ENCODE measurements at regions not wholly inside any gene's neighbourhood (a gene's known extent, or its start where the extent isn't known, plus 50 kb on each side); places are given as distances from the start of the nearest gene placed in this dataset.

DNA sequence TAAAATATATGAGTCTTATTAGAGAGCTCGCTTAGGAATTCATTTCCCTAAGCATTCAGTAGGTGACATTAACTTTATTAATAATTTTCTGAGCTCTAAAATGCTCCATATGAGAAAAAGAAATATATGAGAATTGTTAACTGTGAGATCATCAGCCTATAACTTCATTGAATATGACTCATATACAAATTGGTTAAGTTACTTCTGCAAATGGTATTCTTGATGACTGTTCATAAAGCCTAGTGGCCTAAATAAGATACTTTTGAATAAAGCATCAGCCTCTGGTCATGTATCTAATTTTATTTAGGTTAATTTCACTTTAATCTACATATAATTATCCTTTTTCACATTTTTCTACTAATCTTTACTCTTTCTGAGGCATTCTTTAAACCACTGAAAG lies 710.2 kb upstream of the ACO1 start:
- no peak overlapping the region for H3K4me3 ChIP-seq
- ATAC-seq (no peak), DNase-seq (no peak)
- H3K9me3 ChIP-seq, result no peaks in the 10 kb centered on the region
- TF ChIP-seq POLR2A (IDR thresholded peaks at IDR 0.05) (no peak), CTCF (IDR thresholded peaks at IDR 0.05) (no peak)
- no peaks in the 10 kb centered on the region for H3K27me3 ChIP-seq
- 67% methylated on average over 1 of the region's 1 CpG for whole genome bisulfite sequencing (ENCODE audit: insufficient coverage, low coverage, low lambda C conversion rate, missing lambda C conversion rate)
- no peaks in the 10 kb centered on the region for H3K36me3 ChIP-seq
- intact Hi-C loops (cut with DNase I), result no loop called here
- H3K27ac ChIP-seq, result no peak overlapping the region
- H3K4me1 ChIP-seq, result no peaks in the 10 kb centered on the region

- TF ChIP-seq CTCF (IDR thresholded peaks at IDR 0.05), result no peak
- TF ChIP-seq POLR2A (IDR thresholded peaks at IDR 0.05), result no peak
- Histone ChIP-seq H3K27ac (no peak overlapping the region), H3K36me3 (no peaks in the 10 kb centered on the region), H3K9me3 (no peaks in the 10 kb centered on the region), H3K4me3 (no peak overlapping the region), H3K27me3 (no peaks in the 10 kb centered on the region), H3K4me1 (no peaks in the 10 kb centered on the region)
- WGBS (ENCODE audit: insufficient coverage, low coverage, low lambda C conversion rate, missing lambda C conversion rate), result 38% methylated on average over 2 of the region's 2 CpGs
- no peak for ATAC-seq
- intact Hi-C loops (cut with DNase I), result no loop called here
- DNase-seq, result no peak
Observed at GRCh38 chr9:31677415-31677814, 707.0 kb upstream of the ACO1 start.

GRCh38 chr9:31677877-31678276 lies 706.6 kb upstream of the ACO1 start:
- ATAC-seq (no peak), DNase-seq (no peak)
- intact Hi-C loops (cut with DNase I), result no loop called here
- 62% methylated on average over 2 of the region's 2 CpGs for WGBS (ENCODE audit: insufficient coverage, low coverage, low lambda C conversion rate, missing lambda C conversion rate)
- no peaks in the 10 kb centered on the region for H3K9me3 ChIP-seq
- no peak overlapping the region for H3K27ac ChIP-seq
- no peaks in the 10 kb centered on the region for H3K4me1 ChIP-seq
- no peak overlapping the region for H3K4me3 ChIP-seq
- H3K36me3 ChIP-seq, result no peaks in the 10 kb centered on the region
- TF ChIP-seq CTCF (IDR thresholded peaks at IDR 0.05), result no peak
- no peak for TF ChIP-seq POLR2A (IDR thresholded peaks at IDR 0.05)
- no peaks in the 10 kb centered on the region for H3K27me3 ChIP-seq

DNA sequence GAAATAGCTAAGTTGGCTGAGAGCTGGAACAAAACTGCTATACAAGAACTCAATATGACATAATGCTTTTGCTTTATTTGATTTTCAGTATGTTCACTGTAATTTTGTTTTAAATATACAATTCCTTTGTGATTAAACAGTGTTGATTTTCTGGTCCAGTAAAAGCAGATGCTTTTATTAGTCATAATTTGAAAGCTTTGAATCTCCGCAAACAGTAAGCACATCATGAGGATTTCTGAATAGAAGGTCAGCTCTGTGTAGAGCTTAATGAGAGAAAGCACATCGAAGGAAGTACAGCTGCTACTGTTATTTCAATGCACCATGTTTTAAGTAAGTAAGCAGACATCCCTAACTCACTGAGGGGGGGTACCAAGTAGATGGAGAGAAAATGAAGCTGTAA lies 701.3 kb upstream of the ACO1 start:
- no peak overlapping the region for H3K27ac ChIP-seq
- H3K27me3 ChIP-seq, result no peaks in the 10 kb centered on the region
- no peaks in the 10 kb centered on the region for H3K36me3 ChIP-seq
- WGBS (ENCODE audit: insufficient coverage, low coverage, low lambda C conversion rate, missing lambda C conversion rate), result 56% methylated on average over 2 of the region's 2 CpGs
- H3K4me3 ChIP-seq, result no peak overlapping the region
- H3K4me1 ChIP-seq, result no peaks in the 10 kb centered on the region
- intact Hi-C loops (cut with DNase I), result no loop called here
- DNase-seq (no peak), ATAC-seq (no peak)
- H3K9me3 ChIP-seq, result no peaks in the 10 kb centered on the region
- TF ChIP-seq CTCF (IDR thresholded peaks at IDR 0.05), result no peak
- no peak for TF ChIP-seq POLR2A (IDR thresholded peaks at IDR 0.05)

GRCh38 chr9:31697956-31698355 lies 686.5 kb upstream of the ACO1 start:
- Histone ChIP-seq H3K9me3 (no peaks in the 10 kb centered on the region), H3K4me1 (no peaks in the 10 kb centered on the region), H3K27ac (no peak overlapping the region), H3K4me3 (no peak overlapping the region), H3K36me3 (no peaks in the 10 kb centered on the region), H3K27me3 (no peaks in the 10 kb centered on the region)
- intact Hi-C loops (cut with DNase I), result no loop called here
- ATAC-seq (no peak), DNase-seq (no peak)
- TF ChIP-seq POLR2A (IDR thresholded peaks at IDR 0.05) (no peak), CTCF (IDR thresholded peaks at IDR 0.05) (no peak)
- WGBS (ENCODE audit: insufficient coverage, low coverage, low lambda C conversion rate, missing lambda C conversion rate), result 53% methylated on average over 2 of the region's 2 CpGs

All from right lobe of liver (tissue), 6 donors.